ENCODE measurements at regions not wholly inside any gene's neighbourhood (a gene's known extent, or its start where the extent isn't known, plus 50 kb on each side); places are given as distances from the start of the nearest gene placed in this dataset.
"Not testable (repeated sequence)": the region's sequence is repeated elsewhere in the genome, so short reads cannot be mapped to it uniquely, and the experiment has no call there.

GRCh38 chr1:80540596-80540995 lies 1260.1 kb upstream of the ADGRL2 start:
- ATAC-seq (replicated peaks; ENCODE audit: extremely low read depth, poor library complexity, severe bottlenecking) (no peak), DNase-seq (ENCODE audit: low spot score in 2 of 2) (no peak)
- Mint-ChIP-seq H3K27me3 (no peaks in the 10 kb centered on the region), H3K27ac (ENCODE audit: low read depth) (no peak overlapping the region), H3K36me3 (ENCODE audit: insufficient read depth) (no peaks in the 10 kb centered on the region), H3K9me3 (peaks cover 11% of the 10 kb centered on the region), H3K4me3 (no peak overlapping the region), H3K4me1 (no peaks in the 10 kb centered on the region)

GRCh38 chr1:80540149-80540548 lies 1260.6 kb upstream of the ADGRL2 start:
- Mint-ChIP-seq H3K9me3 (peaks cover 15% of the 10 kb centered on the region), H3K27me3 (no peaks in the 10 kb centered on the region), H3K36me3 (ENCODE audit: insufficient read depth) (no peaks in the 10 kb centered on the region), H3K4me3 (no peak overlapping the region), H3K4me1 (no peaks in the 10 kb centered on the region), H3K27ac (ENCODE audit: low read depth) (no peak overlapping the region)
- DNase-seq (ENCODE audit: low spot score in 2 of 2) (no peak), ATAC-seq (replicated peaks; ENCODE audit: extremely low read depth, poor library complexity, severe bottlenecking) (no peak)

- not testable (repeated sequence) for ATAC-seq (replicated peaks; ENCODE audit: extremely low read depth, poor library complexity, severe bottlenecking); DNase-seq (ENCODE audit: low spot score in 2 of 2); H3K4me1 Mint-ChIP-seq; H3K36me3 Mint-ChIP-seq (ENCODE audit: insufficient read depth); H3K27ac Mint-ChIP-seq (ENCODE audit: low read depth); H3K4me3 Mint-ChIP-seq; H3K27me3 Mint-ChIP-seq
- peaks cover 20% of the 10 kb centered on the region for H3K9me3 Mint-ChIP-seq
Measured at GRCh38 chr1:80539298-80539697, 1261.4 kb upstream of the ADGRL2 start.

- Mint-ChIP-seq H3K4me1 (no peaks in the 10 kb centered on the region), H3K36me3 (ENCODE audit: insufficient read depth) (no peaks in the 10 kb centered on the region), H3K27me3 (no peaks in the 10 kb centered on the region), H3K4me3 (no peak overlapping the region), H3K27ac (ENCODE audit: low read depth) (no peak overlapping the region), H3K9me3 (peaks cover 19% of the 10 kb centered on the region)
- no peak for ATAC-seq (replicated peaks; ENCODE audit: extremely low read depth, poor library complexity, severe bottlenecking)
- no peak for DNase-seq (ENCODE audit: low spot score in 2 of 2)
Measured at GRCh38 chr1:80536461-80536860, 1264.3 kb upstream of the ADGRL2 start.

- no peak for ATAC-seq (replicated peaks; ENCODE audit: extremely low read depth, poor library complexity, severe bottlenecking)
- H3K27me3 Mint-ChIP-seq: no peaks in the 10 kb centered on the region
- no peak overlapping the region for H3K27ac Mint-ChIP-seq (ENCODE audit: low read depth)
- H3K4me3 Mint-ChIP-seq: no peak overlapping the region
- H3K4me1 Mint-ChIP-seq: no peaks in the 10 kb centered on the region
- H3K9me3 Mint-ChIP-seq: peaks cover 14% of the 10 kb centered on the region
- no peak for DNase-seq (ENCODE audit: low spot score in 2 of 2)
- H3K36me3 Mint-ChIP-seq (ENCODE audit: insufficient read depth): no peaks in the 10 kb centered on the region
Measured at GRCh38 chr1:80535466-80535865, 1265.3 kb upstream of the ADGRL2 start.

GRCh38 chr1:80534606-80535360 lies 1266.0 kb upstream of the ADGRL2 start:
- ATAC-seq (replicated peaks; ENCODE audit: extremely low read depth, poor library complexity, severe bottlenecking) (no peak), DNase-seq (ENCODE audit: low spot score in 2 of 2) (no peak)
- Mint-ChIP-seq H3K27ac (ENCODE audit: low read depth) (no peak overlapping the region), H3K36me3 (ENCODE audit: insufficient read depth) (no peaks in the 10 kb centered on the region), H3K4me1 (no peaks in the 10 kb centered on the region), H3K4me3 (no peak overlapping the region), H3K9me3 (peaks cover 14% of the 10 kb centered on the region), H3K27me3 (no peaks in the 10 kb centered on the region)

GRCh38 chr1:80533775-80534334 lies 1266.9 kb upstream of the ADGRL2 start:
- no peak overlapping the region for H3K27ac Mint-ChIP-seq (ENCODE audit: low read depth)
- no peaks in the 10 kb centered on the region for H3K36me3 Mint-ChIP-seq (ENCODE audit: insufficient read depth)
- H3K4me3 Mint-ChIP-seq: no peak overlapping the region
- peaks cover 14% of the 10 kb centered on the region for H3K9me3 Mint-ChIP-seq
- no peaks in the 10 kb centered on the region for H3K27me3 Mint-ChIP-seq
- no peaks in the 10 kb centered on the region for H3K4me1 Mint-ChIP-seq
- DNase-seq (ENCODE audit: low spot score in 2 of 2) (no peak), ATAC-seq (replicated peaks; ENCODE audit: extremely low read depth, poor library complexity, severe bottlenecking) (no peak)

- Mint-ChIP-seq H3K9me3 (peaks cover 14% of the 10 kb centered on the region), H3K4me1 (no peaks in the 10 kb centered on the region), H3K4me3 (no peak overlapping the region), H3K27ac (ENCODE audit: low read depth) (no peak overlapping the region), H3K36me3 (ENCODE audit: insufficient read depth) (no peaks in the 10 kb centered on the region), H3K27me3 (no peaks in the 10 kb centered on the region)
- DNase-seq (ENCODE audit: low spot score in 2 of 2) (no peak), ATAC-seq (replicated peaks; ENCODE audit: extremely low read depth, poor library complexity, severe bottlenecking) (no peak)
Measured at GRCh38 chr1:80533093-80533492, 1267.6 kb upstream of the ADGRL2 start.

GRCh38 chr1:80531182-80531581 lies 1269.6 kb upstream of the ADGRL2 start:
- Mint-ChIP-seq H3K4me3 (no peak overlapping the region), H3K4me1 (no peaks in the 10 kb centered on the region), H3K27me3 (no peaks in the 10 kb centered on the region), H3K9me3 (peaks cover 10% of the 10 kb centered on the region), H3K36me3 (ENCODE audit: insufficient read depth) (no peaks in the 10 kb centered on the region), H3K27ac (ENCODE audit: low read depth) (no peak overlapping the region)
- DNase-seq (ENCODE audit: low spot score in 2 of 2) (no peak), ATAC-seq (replicated peaks; ENCODE audit: extremely low read depth, poor library complexity, severe bottlenecking) (no peak)

GRCh38 chr1:80529546-80529945 lies 1271.2 kb upstream of the ADGRL2 start:
- H3K27me3 Mint-ChIP-seq: no peaks in the 10 kb centered on the region
- ATAC-seq (replicated peaks; ENCODE audit: extremely low read depth, poor library complexity, severe bottlenecking): no peak
- peaks cover 6% of the 10 kb centered on the region for H3K9me3 Mint-ChIP-seq

GRCh38 chr1:80523861-80524260 lies 1276.9 kb upstream of the ADGRL2 start:
- no peak overlapping the region for H3K4me3 Mint-ChIP-seq
- DNase-seq (ENCODE audit: low spot score in 2 of 2) (no peak), ATAC-seq (replicated peaks; ENCODE audit: extremely low read depth, poor library complexity, severe bottlenecking) (no peak)
- H3K36me3 Mint-ChIP-seq (ENCODE audit: insufficient read depth): no peaks in the 10 kb centered on the region
- no peaks in the 10 kb centered on the region for H3K4me1 Mint-ChIP-seq
- no peaks in the 10 kb centered on the region for H3K27me3 Mint-ChIP-seq
- H3K9me3 Mint-ChIP-seq: peaks cover 21% of the 10 kb centered on the region
- H3K27ac Mint-ChIP-seq (ENCODE audit: low read depth): no peak overlapping the region

More at GRCh38 chr1:80529546-80529945, 1271.2 kb upstream of the ADGRL2 start:
- DNase-seq (ENCODE audit: low spot score in 2 of 2): no peak
- Mint-ChIP-seq H3K4me1 (no peaks in the 10 kb centered on the region), H3K4me3 (no peak overlapping the region), H3K36me3 (ENCODE audit: insufficient read depth) (no peaks in the 10 kb centered on the region), H3K27ac (ENCODE audit: low read depth) (no peak overlapping the region)

- not testable (repeated sequence) for DNase-seq (ENCODE audit: low spot score in 2 of 2); H3K36me3 Mint-ChIP-seq (ENCODE audit: insufficient read depth); H3K4me1 Mint-ChIP-seq; ATAC-seq (replicated peaks; ENCODE audit: extremely low read depth, poor library complexity, severe bottlenecking); H3K27me3 Mint-ChIP-seq; H3K4me3 Mint-ChIP-seq; H3K27ac Mint-ChIP-seq (ENCODE audit: low read depth)
- H3K9me3 Mint-ChIP-seq: peaks cover 22% of the 10 kb centered on the region
Measured at GRCh38 chr1:80523071-80523470, 1277.7 kb upstream of the ADGRL2 start.

- H3K27ac Mint-ChIP-seq (ENCODE audit: low read depth): no peak overlapping the region
- H3K27me3 Mint-ChIP-seq: no peaks in the 10 kb centered on the region
- no peaks in the 10 kb centered on the region for H3K4me1 Mint-ChIP-seq
- H3K36me3 Mint-ChIP-seq (ENCODE audit: insufficient read depth): no peaks in the 10 kb centered on the region
- DNase-seq (ENCODE audit: low spot score in 2 of 2) (no peak), ATAC-seq (replicated peaks; ENCODE audit: extremely low read depth, poor library complexity, severe bottlenecking) (no peak)
- no peak overlapping the region for H3K4me3 Mint-ChIP-seq
- peaks cover 30% of the 10 kb centered on the region for H3K9me3 Mint-ChIP-seq
Measured at GRCh38 chr1:80520949-80521348, 1279.8 kb upstream of the ADGRL2 start.

All from central memory CD8-positive, alpha-beta T cell (primary cell).